Lung (tissue), 11 donors: ENCODE measurements at regions not wholly inside any gene's neighbourhood (a gene's known extent, or its start where the extent isn't known, plus 50 kb on each side); places are given as distances from the start of the nearest gene placed in this dataset.

ENCODE experiments used
- ATAC-seq: fragments of 200-7000 bp; cut with Tn5 transposase; one replicate; pipeline ENCODE4 v1.9.1; 2020; ENCODE audit warnings: moderate number of reproducible peaks; ENCODE audit not compliant: insufficient read depth, low FRiP score
- DNase-seq, 3 donors: peaks; one replicate each; pipeline ENCODE4 v3.0.0-alpha.2; 2013 to 2017
- H3K27ac ChIP-seq, 2 donors: one replicate each; pipeline ENCODE4 v1.5.1; 2013; ENCODE audit warnings: mild to moderate bottlenecking in 2 of 2, moderate library complexity in 2 of 2, control low read depth in 1 of 2, inconsistent platforms in 1 of 2, low read depth in 1 of 2, low read length in 1 of 2
- H3K27me3 ChIP-seq, 3 donors: one replicate each; pipeline ENCODE4 v1.5.1; 2013; ENCODE audit warnings: low read length in 2 of 3; ENCODE audit not compliant: control insufficient read depth in 3 of 3, insufficient read depth in 3 of 3
- H3K36me3 ChIP-seq, 4 donors: one replicate each; pipeline ENCODE4 v1.5.1; 2013; ENCODE audit warnings: low read length in 4 of 4, mild to moderate bottlenecking in 1 of 4, moderate library complexity in 1 of 4; ENCODE audit not compliant: control insufficient read depth in 4 of 4, insufficient read depth in 4 of 4
- H3K4me1 ChIP-seq, 5 donors: one replicate each; pipeline ENCODE4 v1.5.1; 2013; ENCODE audit warnings: low read length in 5 of 5, mild to moderate bottlenecking in 2 of 5, moderate library complexity in 1 of 5; ENCODE audit not compliant: control insufficient read depth in 5 of 5, insufficient read depth in 5 of 5
- H3K4me3 ChIP-seq: one replicate; pipeline ENCODE4 v1.5.1; 2013; ENCODE audit warnings: mild to moderate bottlenecking, control low read depth, moderate library complexity
- H3K9ac ChIP-seq, 2 donors: one replicate each; pipeline ENCODE4 v1.5.1; 2013; ENCODE audit warnings: low read length in 2 of 2, control low read depth in 1 of 2; ENCODE audit not compliant: insufficient read depth in 1 of 2
- H3K9me3 ChIP-seq, 4 donors: one replicate each; pipeline ENCODE4 v1.5.1; 2013; ENCODE audit warnings: low read length in 3 of 4, mild to moderate bottlenecking in 1 of 4, moderate library complexity in 1 of 4; ENCODE audit not compliant: control insufficient read depth in 4 of 4, insufficient read depth in 3 of 4
- CTCF ChIP-seq: IDR thresholded peaks from 2 replicates; pipeline ENCODE4 v1.5.1; 2012; ENCODE audit warnings: mild to moderate bottlenecking; ENCODE audit errors: control extremely low read depth, extremely low read depth
- WGBS, 2 donors: extraction: QIAGEN DNeasy Blood & Tissue Kit; methylation state at CpG; one replicate each; pipeline ENCODE4 v1.1.7; 2013; 5-methylcytosine and 5-hydroxymethylcytosine counted together
- donor health status: control.
- donor health status: control.
- donor health status: Bipolar disorder and iron deficiency.
- donor health status: healthy.
- donor health status: DM: yes; HTN: yes; CAD: no.

DNA sequence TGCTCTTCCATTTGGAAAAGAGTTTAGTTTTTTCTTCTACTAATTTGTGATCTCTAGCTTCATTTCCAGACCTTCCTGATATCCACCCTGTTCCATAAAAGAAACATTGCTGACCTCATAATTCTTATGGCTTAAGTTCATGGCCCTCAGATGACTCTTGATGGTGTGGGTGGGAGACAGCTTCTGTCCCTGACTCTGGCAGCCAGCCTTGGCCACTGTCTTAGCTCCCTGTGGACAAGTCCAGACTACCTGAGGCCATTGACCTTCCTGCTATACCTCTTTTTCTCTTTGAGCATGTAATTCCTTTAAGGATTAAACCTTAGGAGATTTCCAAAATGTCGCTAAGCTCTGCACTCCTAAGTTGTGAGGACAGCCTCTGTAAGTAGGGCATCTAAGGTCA, 101.1 kb upstream of the DAP start:
- TF ChIP-seq CTCF: no peak

DNA sequence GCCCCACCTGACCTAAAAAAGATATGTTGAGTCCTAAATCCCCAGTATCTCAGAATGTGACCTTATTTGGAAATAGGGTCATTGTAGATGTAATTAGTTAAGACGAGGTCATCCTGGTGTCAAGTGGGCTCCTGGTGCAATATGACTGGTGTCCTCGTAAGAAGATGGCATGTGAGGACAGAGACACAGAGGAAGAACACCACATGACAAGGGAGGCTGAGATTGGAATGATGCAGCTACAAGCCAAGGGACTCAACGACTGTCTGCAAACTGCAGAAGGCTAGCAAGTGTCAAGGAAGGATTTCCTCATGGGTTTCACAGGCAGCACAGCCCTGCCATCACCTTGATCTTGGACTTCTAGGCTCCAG, 100.4 kb upstream of the DAP start:
- no peak overlapping the region for H3K4me3 ChIP-seq
- WGBS, 2 donors: 78 to 79% methylated on average over 3 of the region's 3 CpGs
- TF ChIP-seq CTCF: no peak
- peaks cover 0 to 2% (median 0%) of the 10 kb centered on the region in 4 donors for H3K9me3 ChIP-seq
- H3K4me1 ChIP-seq: peaks cover 0 to 2% (median 0%) of the 10 kb centered on the region in 5 donors
- ATAC-seq (no peak), DNase-seq (no peak)
- H3K27me3 ChIP-seq: peaks cover 0 to 5% (median 2%) of the 10 kb centered on the region in 3 donors
- no peak overlapping the region for H3K27ac ChIP-seq
- no peak overlapping the region for H3K9ac ChIP-seq
- no peaks in the 10 kb centered on the region for H3K36me3 ChIP-seq

More for the DNA sequence above, 101.1 kb upstream of the DAP start:
- WGBS, 2 donors: 92 to 98% methylated on average over 1 of the region's 1 CpG
- Histone ChIP-seq H3K9ac (no peak overlapping the region), H3K27ac (no peak overlapping the region), H3K27me3 (peaks cover 0 to 8% (median 2%) of the 10 kb centered on the region in 3 donors), H3K4me3 (no peak overlapping the region), H3K9me3 (peaks cover 0 to 2% (median 0%) of the 10 kb centered on the region in 4 donors), H3K36me3 (no peaks in the 10 kb centered on the region), H3K4me1 (peaks cover 0 to 2% (median 0%) of the 10 kb centered on the region in 5 donors)
- DNase-seq (no peak), ATAC-seq (no peak)

DNA sequence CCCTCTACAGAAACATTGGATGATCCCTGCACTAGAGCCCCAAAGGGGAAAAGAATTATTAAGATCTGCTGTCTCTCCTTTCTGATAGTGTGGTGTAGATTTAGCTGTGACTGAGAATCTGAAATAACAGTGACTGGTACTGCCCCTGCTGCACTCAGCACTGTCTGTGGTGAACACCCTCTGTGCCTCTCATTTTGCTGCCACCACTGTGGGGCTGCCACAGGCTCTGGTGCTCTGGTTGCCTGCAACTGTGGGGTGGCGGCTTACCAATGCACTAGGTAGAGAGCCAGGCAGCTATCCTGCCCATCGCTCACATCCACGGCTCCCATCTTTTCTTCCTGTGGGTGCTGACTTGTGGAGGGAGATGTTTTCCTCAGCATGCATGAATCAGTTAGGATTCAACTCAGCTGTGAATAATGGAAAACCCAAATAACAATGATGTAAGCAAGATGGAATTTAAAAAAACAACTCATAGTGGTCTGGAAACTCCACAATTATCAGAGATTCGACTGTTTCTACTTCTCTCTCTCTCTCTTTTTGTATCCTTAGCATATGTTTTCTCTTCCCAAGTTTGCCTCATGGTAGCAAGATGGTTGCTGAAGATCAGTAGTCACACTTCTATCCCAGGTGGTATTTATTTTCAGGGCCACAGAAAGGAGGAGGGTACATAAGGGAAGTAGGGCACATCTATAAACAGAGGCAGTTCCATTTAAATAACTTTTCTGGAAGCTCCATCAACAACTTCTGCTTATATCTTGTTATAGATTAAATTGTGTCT, 99.8 kb upstream of the DAP start:
- no peak for DNase-seq
- no peaks in the 10 kb centered on the region for H3K36me3 ChIP-seq
- WGBS, 2 donors: 88 to 93% methylated on average over 4 of the region's 4 CpGs
- peaks cover 0 to 2% (median 0%) of the 10 kb centered on the region in 5 donors for H3K4me1 ChIP-seq
- H3K9me3 ChIP-seq: peaks cover 0 to 2% (median 0%) of the 10 kb centered on the region in 4 donors
- no peak for ATAC-seq
- H3K27me3 ChIP-seq: peaks cover 0 to 5% (median 2%) of the 10 kb centered on the region in 3 donors
- H3K27ac ChIP-seq: no peak overlapping the region
- no peak for TF ChIP-seq CTCF
- H3K4me3 ChIP-seq: no peak overlapping the region
- no peak overlapping the region for H3K9ac ChIP-seq
